CD8-positive, alpha-beta memory T cell (primary cell): ENCODE measurements at regions not wholly inside any gene's neighbourhood (a gene's known extent, or its start where the extent isn't known, plus 50 kb on each side); places are given as distances from the start of the nearest gene placed in this dataset.

Experiments used
- CTCF ChIA-PET: fragments of 350-600 bp; sonication (Branson Sonifier 250); formaldehyde crosslinking; loops from one replicate; lab custom pipeline; 2021; ENCODE audit warnings: antibody characterized with exemption; lab: Charles Lee
- POLR2A ChIA-PET: fragments of 350-600 bp; sonication (Branson Sonifier 250); formaldehyde crosslinking; loops from one replicate; lab custom pipeline; 2021; ENCODE audit warnings: antibody characterized with exemption; lab: Charles Lee
- DNase-seq, 5 donors: peaks; one replicate each; pipeline versions ENCODE4 v3.0.0 to v3.0.0-alpha.2; 2020 to 2022; ENCODE audit warnings: mixed read lengths in 1 of 5
- H3K27ac ChIP-seq: one replicate; pipeline ENCODE4 v1.7.0; 2013; ENCODE audit warnings: low read depth, mild to moderate bottlenecking, low read length, moderate library complexity
- H3K27me3 ChIP-seq: 2 replicates; pipeline ENCODE4 v1.7.0; 2013; ENCODE audit warnings: low read length, mild to moderate bottlenecking; ENCODE audit not compliant: insufficient read depth, poor library complexity, severe bottlenecking
- H3K36me3 ChIP-seq: 2 replicates; pipeline ENCODE4 v1.7.0; 2013; ENCODE audit warnings: mild to moderate bottlenecking, low read length, moderate library complexity; ENCODE audit not compliant: insufficient read depth
- H3K4me1 ChIP-seq: 2 replicates; pipeline ENCODE4 v1.7.0; 2013; ENCODE audit warnings: mild to moderate bottlenecking, low read length, moderate library complexity; ENCODE audit not compliant: insufficient read depth
- H3K4me3 ChIP-seq: 2 replicates; pipeline ENCODE4 v1.7.0; 2013; ENCODE audit warnings: mild to moderate bottlenecking, low read length
- H3K9me3 ChIP-seq: 2 replicates; pipeline ENCODE4 v1.7.0; 2013; ENCODE audit warnings: mild to moderate bottlenecking, low read length
- H3K27ac Mint-ChIP-seq, 8 donors: one replicate each; pipeline ENCODE4 v1.8.0; 2020 to 2021; ENCODE audit warnings: mixed read lengths in 8 of 8, mild to moderate bottlenecking in 6 of 8, inconsistent platforms in 3 of 8, moderate library complexity in 3 of 8
- H3K27me3 Mint-ChIP-seq, 2 donors: one replicate each; pipeline ENCODE4 v1.8.0; 2020 to 2021; ENCODE audit warnings: mixed read lengths in 2 of 2, mild to moderate bottlenecking in 1 of 2, moderate library complexity in 1 of 2
- H3K36me3 Mint-ChIP-seq, 3 donors: one replicate each; pipeline ENCODE4 v1.8.0; 2020 to 2021; ENCODE audit warnings: mixed read lengths in 3 of 3, inconsistent platforms in 1 of 3, mild to moderate bottlenecking in 1 of 3
- H3K4me1 Mint-ChIP-seq, 3 donors: one replicate each; pipeline ENCODE4 v1.8.0; 2020 to 2021; ENCODE audit warnings: mixed read lengths in 3 of 3, inconsistent platforms in 1 of 3, mild to moderate bottlenecking in 1 of 3
- H3K4me3 Mint-ChIP-seq, 7 donors: one replicate each; pipeline ENCODE4 v1.8.0; 2020 to 2021; ENCODE audit warnings: mixed read lengths in 7 of 7, mild to moderate bottlenecking in 6 of 7, moderate library complexity in 4 of 7, inconsistent platforms in 2 of 7
- H3K9me3 Mint-ChIP-seq, 5 donors: one replicate each; pipeline ENCODE4 v1.8.0; 2020 to 2022; ENCODE audit warnings: mixed read lengths in 5 of 5, mild to moderate bottlenecking in 3 of 5, moderate library complexity in 2 of 5, inconsistent platforms in 1 of 5

DNA sequence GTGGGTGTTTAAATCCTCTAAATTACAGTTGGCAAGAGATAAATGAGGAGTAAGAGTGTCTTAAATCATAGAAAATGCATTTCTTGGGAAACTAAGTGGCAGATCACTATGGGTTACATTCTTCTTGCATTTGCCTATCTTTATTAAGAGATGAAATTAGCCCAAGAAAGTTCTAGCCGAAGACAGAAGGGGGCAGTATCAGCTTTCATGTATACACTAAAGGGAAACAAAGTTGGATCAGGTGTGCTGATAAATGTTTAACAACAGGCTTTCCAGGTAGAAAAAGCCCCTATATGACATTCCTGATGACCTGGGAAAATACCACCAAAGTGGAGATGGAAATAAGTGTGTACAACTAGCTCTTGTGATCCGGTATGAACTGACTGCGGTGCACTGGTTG lies 81.9 kb upstream of the TLR4 start:
- Mint-ChIP-seq H3K9me3 (peaks cover 18 to 44% (median 29%) of the 10 kb centered on the region in 5 donors), H3K36me3 (peaks cover 0 to 3% (median 0%) of the 10 kb centered on the region in 3 donors), H3K27me3 (no peaks in the 10 kb centered on the region), H3K27ac (no peak overlapping the region), H3K4me1 (no peaks in the 10 kb centered on the region), H3K4me3 (no peak overlapping the region)
- DNase-seq, result no peak
- H3K9me3 ChIP-seq, result peaks cover 5% of the 10 kb centered on the region
- ChIA-PET CTCF (no interaction called here), POLR2A (no interaction called here)
- no peak overlapping the region for H3K27ac ChIP-seq
- no peaks in the 10 kb centered on the region for H3K27me3 ChIP-seq
- no peaks in the 10 kb centered on the region for H3K36me3 ChIP-seq
- no peak overlapping the region for H3K4me3 ChIP-seq
- H3K4me1 ChIP-seq, result no peaks in the 10 kb centered on the region

DNA sequence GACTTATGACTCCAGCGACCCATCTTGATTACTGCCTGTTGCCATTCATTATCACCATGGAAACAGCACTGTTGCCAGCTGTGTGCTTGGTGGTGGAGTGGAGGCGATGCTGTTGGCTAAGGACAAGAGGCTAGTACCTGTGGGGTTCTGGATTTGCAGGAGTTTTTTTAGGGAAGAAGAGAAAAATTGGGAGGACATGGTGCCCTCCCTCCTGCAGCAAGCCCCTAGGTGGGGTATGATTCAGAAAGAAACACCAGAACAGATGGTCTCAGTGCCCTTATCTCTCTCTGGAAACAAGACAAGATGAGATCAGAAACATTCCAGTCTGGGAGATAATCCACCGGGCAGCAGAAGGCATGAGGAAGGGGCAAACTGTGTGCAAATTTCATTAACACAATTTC lies 87.8 kb upstream of the TLR4 start:
- no peaks in the 10 kb centered on the region for H3K4me1 Mint-ChIP-seq
- H3K27ac Mint-ChIP-seq, result no peak overlapping the region
- H3K36me3 ChIP-seq, result no peaks in the 10 kb centered on the region
- H3K9me3 Mint-ChIP-seq, result peaks cover 0 to 7% (median 4%) of the 10 kb centered on the region in 5 donors
- H3K27ac ChIP-seq, result no peak overlapping the region
- ChIA-PET POLR2A (no interaction called here), CTCF (no interaction called here)
- no peaks in the 10 kb centered on the region for H3K9me3 ChIP-seq
- H3K27me3 Mint-ChIP-seq, result no peaks in the 10 kb centered on the region
- no peak overlapping the region for H3K4me3 Mint-ChIP-seq
- no peak for DNase-seq
- H3K4me1 ChIP-seq, result no peaks in the 10 kb centered on the region
- no peaks in the 10 kb centered on the region for H3K36me3 Mint-ChIP-seq
- no peaks in the 10 kb centered on the region for H3K27me3 ChIP-seq
- H3K4me3 ChIP-seq, result no peak overlapping the region

DNA sequence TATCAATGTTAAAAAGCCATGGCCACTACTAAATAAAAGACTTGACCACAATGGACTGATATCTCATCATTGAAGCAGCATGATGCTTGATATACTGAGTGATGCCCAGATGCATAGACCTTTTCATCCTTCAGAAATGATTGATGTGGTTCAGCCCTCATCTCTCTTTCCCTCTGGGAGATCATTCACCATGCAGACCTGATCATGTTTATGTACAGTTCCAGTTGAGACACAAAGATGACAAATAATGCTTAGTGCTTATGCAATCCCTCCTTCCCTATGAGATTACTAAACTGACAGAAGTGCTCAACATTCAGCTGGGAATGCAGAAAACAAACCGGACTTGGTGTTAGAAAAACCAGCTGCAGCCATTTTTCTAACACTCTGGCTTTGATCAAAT lies 91.9 kb upstream of the TLR4 start:
- Histone ChIP-seq H3K27me3 (no peaks in the 10 kb centered on the region), H3K36me3 (no peaks in the 10 kb centered on the region), H3K27ac (no peak overlapping the region), H3K9me3 (no peaks in the 10 kb centered on the region), H3K4me1 (no peaks in the 10 kb centered on the region), H3K4me3 (no peak overlapping the region)
- DNase-seq, result no peak
- POLR2A ChIA-PET, result no interaction called here
- H3K27ac Mint-ChIP-seq, result no peak overlapping the region
- no peaks in the 10 kb centered on the region for H3K36me3 Mint-ChIP-seq
- H3K27me3 Mint-ChIP-seq, result no peaks in the 10 kb centered on the region
- H3K4me3 Mint-ChIP-seq, result no peak overlapping the region
- H3K9me3 Mint-ChIP-seq, result peaks cover 0 to 8% (median 0%) of the 10 kb centered on the region in 5 donors
- no peaks in the 10 kb centered on the region for H3K4me1 Mint-ChIP-seq
- CTCF ChIA-PET, result no interaction called here

- Histone ChIP-seq H3K36me3 (no peaks in the 10 kb centered on the region), H3K9me3 (no peaks in the 10 kb centered on the region), H3K4me3 (no peak overlapping the region), H3K27me3 (no peaks in the 10 kb centered on the region), H3K27ac (no peak overlapping the region), H3K4me1 (no peaks in the 10 kb centered on the region)
- Mint-ChIP-seq H3K4me1 (no peaks in the 10 kb centered on the region), H3K27me3 (peaks cover 0 to 1% of the 10 kb centered on the region in 2 donors), H3K36me3 (no peaks in the 10 kb centered on the region), H3K9me3 (peaks cover 5 to 21% (median 11%) of the 10 kb centered on the region in 5 donors), H3K27ac (no peak overlapping the region), H3K4me3 (no peak overlapping the region)
- ChIA-PET POLR2A (no interaction called here), CTCF (no interaction called here)
- DNase-seq, result no peak
Measured at GRCh38 chr9:117597977-117598376, 106.2 kb upstream of the TLR4 start.

DNA sequence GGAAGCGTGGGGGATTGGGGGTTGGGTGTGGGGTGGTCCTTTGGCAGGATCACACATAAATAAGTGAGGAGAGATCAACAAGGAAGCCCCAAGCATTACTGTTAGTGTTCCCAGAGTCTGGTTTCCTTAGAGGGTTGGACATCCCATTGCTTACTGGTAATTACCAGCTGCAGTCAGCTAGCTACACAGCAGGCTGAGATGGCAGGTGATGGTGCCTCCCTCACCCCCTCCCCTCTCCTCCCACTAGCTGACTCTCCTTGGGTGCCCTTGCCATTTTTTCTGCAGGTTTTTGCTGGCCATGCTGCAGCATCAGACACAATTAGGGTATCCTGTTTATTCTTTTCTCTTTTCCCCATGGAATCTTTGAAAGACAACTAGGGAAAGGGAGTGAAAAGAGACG lies 107.5 kb upstream of the TLR4 start:
- no peaks in the 10 kb centered on the region for H3K9me3 ChIP-seq
- no peak overlapping the region for H3K27ac ChIP-seq
- POLR2A ChIA-PET, result no interaction called here
- no peak for DNase-seq
- H3K27ac Mint-ChIP-seq, result no peak overlapping the region
- H3K9me3 Mint-ChIP-seq, result peaks cover 4 to 21% (median 9%) of the 10 kb centered on the region in 5 donors
- no peaks in the 10 kb centered on the region for H3K4me1 ChIP-seq
- no peak overlapping the region for H3K4me3 Mint-ChIP-seq
- peaks cover 0 to 1% of the 10 kb centered on the region in 2 donors for H3K27me3 Mint-ChIP-seq
- no peaks in the 10 kb centered on the region for H3K36me3 Mint-ChIP-seq
- H3K4me3 ChIP-seq, result no peak overlapping the region
- H3K36me3 ChIP-seq, result no peaks in the 10 kb centered on the region
- H3K27me3 ChIP-seq, result no peaks in the 10 kb centered on the region
- no peaks in the 10 kb centered on the region for H3K4me1 Mint-ChIP-seq
- CTCF ChIA-PET, result no interaction called here

GRCh38 chr9:117595650-117596049 lies 108.6 kb upstream of the TLR4 start:
- H3K27me3 ChIP-seq, result no peaks in the 10 kb centered on the region
- no peaks in the 10 kb centered on the region for H3K4me1 ChIP-seq
- Mint-ChIP-seq H3K27me3 (peaks cover 0 to 1% of the 10 kb centered on the region in 2 donors), H3K9me3 (peaks cover 4 to 14% (median 8%) of the 10 kb centered on the region in 5 donors), H3K4me3 (no peak overlapping the region), H3K27ac (no peak overlapping the region), H3K4me1 (no peaks in the 10 kb centered on the region), H3K36me3 (no peaks in the 10 kb centered on the region)
- H3K36me3 ChIP-seq, result no peaks in the 10 kb centered on the region
- POLR2A ChIA-PET, result no interaction called here
- H3K9me3 ChIP-seq, result no peaks in the 10 kb centered on the region
- H3K27ac ChIP-seq, result no peak overlapping the region
- DNase-seq, result no peak
- no peak overlapping the region for H3K4me3 ChIP-seq
- CTCF ChIA-PET, result no interaction called here

- DNase-seq, result no peak
- CTCF ChIA-PET, result no interaction called here
- no peak overlapping the region for H3K4me3 ChIP-seq
- no peaks in the 10 kb centered on the region for H3K27me3 Mint-ChIP-seq
- no peaks in the 10 kb centered on the region for H3K36me3 ChIP-seq
- no peak overlapping the region for H3K27ac ChIP-seq
- H3K36me3 Mint-ChIP-seq, result no peaks in the 10 kb centered on the region
- POLR2A ChIA-PET, result no interaction called here
- peaks cover 2 to 15% (median 2%) of the 10 kb centered on the region in 5 donors for H3K9me3 Mint-ChIP-seq
- no peaks in the 10 kb centered on the region for H3K4me1 ChIP-seq
- no peaks in the 10 kb centered on the region for H3K4me1 Mint-ChIP-seq
- no peaks in the 10 kb centered on the region for H3K9me3 ChIP-seq
- no peaks in the 10 kb centered on the region for H3K27me3 ChIP-seq
- no peak overlapping the region for H3K27ac Mint-ChIP-seq
- no peak overlapping the region for H3K4me3 Mint-ChIP-seq
Measured at GRCh38 chr9:117587263-117587662, 116.9 kb upstream of the TLR4 start.

DNA sequence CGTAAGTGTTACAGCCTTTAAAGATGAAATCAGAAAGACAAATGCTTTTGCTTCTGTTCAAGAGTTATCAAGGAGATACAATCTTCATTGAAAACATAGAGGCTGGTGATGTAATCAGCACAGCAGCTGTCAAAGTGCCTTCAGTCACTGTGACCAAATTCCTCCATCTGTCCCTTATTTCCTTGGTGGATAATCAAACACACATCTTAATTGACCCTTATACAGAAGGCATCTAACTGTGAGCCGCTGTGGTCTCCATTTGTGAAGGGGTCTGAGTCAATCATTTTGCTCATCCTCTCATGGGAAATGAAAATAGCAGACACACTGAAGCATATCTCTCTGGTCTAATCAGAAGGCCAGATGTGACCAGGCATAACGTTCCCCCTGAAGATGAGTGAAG lies 130.1 kb upstream of the TLR4 start:
- Mint-ChIP-seq H3K27me3 (no peaks in the 10 kb centered on the region), H3K4me1 (no peaks in the 10 kb centered on the region), H3K36me3 (no peaks in the 10 kb centered on the region), H3K9me3 (peaks cover 0 to 11% (median 2%) of the 10 kb centered on the region in 5 donors), H3K4me3 (no peak overlapping the region), H3K27ac (no peak overlapping the region)
- DNase-seq, result no peak
- ChIA-PET CTCF (no interaction called here), POLR2A (no interaction called here)
- no peaks in the 10 kb centered on the region for H3K9me3 ChIP-seq
- H3K4me3 ChIP-seq, result no peak overlapping the region
- H3K27ac ChIP-seq, result no peak overlapping the region
- H3K4me1 ChIP-seq, result no peaks in the 10 kb centered on the region
- no peaks in the 10 kb centered on the region for H3K27me3 ChIP-seq
- H3K36me3 ChIP-seq, result no peaks in the 10 kb centered on the region

- H3K4me1 Mint-ChIP-seq, result no peaks in the 10 kb centered on the region
- Histone ChIP-seq H3K36me3 (no peaks in the 10 kb centered on the region), H3K9me3 (no peaks in the 10 kb centered on the region), H3K4me1 (no peaks in the 10 kb centered on the region), H3K27ac (no peak overlapping the region), H3K4me3 (no peak overlapping the region), H3K27me3 (no peaks in the 10 kb centered on the region)
- H3K27ac Mint-ChIP-seq, result no peak overlapping the region
- H3K9me3 Mint-ChIP-seq, result peaks cover 0 to 6% (median 3%) of the 10 kb centered on the region in 5 donors
- no peaks in the 10 kb centered on the region for H3K27me3 Mint-ChIP-seq
- ChIA-PET POLR2A (no interaction called here), CTCF (no interaction called here)
- no peak overlapping the region for H3K4me3 Mint-ChIP-seq
- no peak for DNase-seq
- no peaks in the 10 kb centered on the region for H3K36me3 Mint-ChIP-seq
Measured at GRCh38 chr9:117564839-117565238, 139.4 kb upstream of the TLR4 start.
